CD8-positive, alpha-beta memory T cell (primary cell): ENCODE measurements at regions not wholly inside any gene's neighbourhood (a gene's known extent, or its start where the extent isn't known, plus 50 kb on each side); places are given as distances from the start of the nearest gene placed in this dataset.
"Not testable (repeated sequence)": the region's sequence is repeated elsewhere in the genome, so short reads cannot be mapped to it uniquely, and the experiment has no call there.

ENCODE experiments used
- CTCF ChIA-PET: fragments of 350-600 bp; sonication (Branson Sonifier 250); formaldehyde crosslinking; loops from one replicate; lab custom pipeline; 2021; ENCODE audit warnings: antibody characterized with exemption; lab: Charles Lee
- POLR2A ChIA-PET: fragments of 350-600 bp; sonication (Branson Sonifier 250); formaldehyde crosslinking; loops from one replicate; lab custom pipeline; 2021; ENCODE audit warnings: antibody characterized with exemption; lab: Charles Lee
- DNase-seq, 5 donors: peaks; one replicate each; pipeline versions ENCODE4 v3.0.0 to v3.0.0-alpha.2; 2020 to 2022; ENCODE audit warnings: mixed read lengths in 1 of 5
- H3K27ac ChIP-seq: one replicate; pipeline ENCODE4 v1.7.0; 2013; ENCODE audit warnings: low read depth, mild to moderate bottlenecking, low read length, moderate library complexity
- H3K27me3 ChIP-seq: 2 replicates; pipeline ENCODE4 v1.7.0; 2013; ENCODE audit warnings: low read length, mild to moderate bottlenecking; ENCODE audit not compliant: insufficient read depth, poor library complexity, severe bottlenecking
- H3K36me3 ChIP-seq: 2 replicates; pipeline ENCODE4 v1.7.0; 2013; ENCODE audit warnings: mild to moderate bottlenecking, low read length, moderate library complexity; ENCODE audit not compliant: insufficient read depth
- H3K4me1 ChIP-seq: 2 replicates; pipeline ENCODE4 v1.7.0; 2013; ENCODE audit warnings: mild to moderate bottlenecking, low read length, moderate library complexity; ENCODE audit not compliant: insufficient read depth
- H3K4me3 ChIP-seq: 2 replicates; pipeline ENCODE4 v1.7.0; 2013; ENCODE audit warnings: mild to moderate bottlenecking, low read length
- H3K9me3 ChIP-seq: 2 replicates; pipeline ENCODE4 v1.7.0; 2013; ENCODE audit warnings: mild to moderate bottlenecking, low read length
- H3K27ac Mint-ChIP-seq, 8 donors: one replicate each; pipeline ENCODE4 v1.8.0; 2020 to 2021; ENCODE audit warnings: mixed read lengths in 8 of 8, mild to moderate bottlenecking in 6 of 8, inconsistent platforms in 3 of 8, moderate library complexity in 3 of 8
- H3K27me3 Mint-ChIP-seq, 2 donors: one replicate each; pipeline ENCODE4 v1.8.0; 2020 to 2021; ENCODE audit warnings: mixed read lengths in 2 of 2, mild to moderate bottlenecking in 1 of 2, moderate library complexity in 1 of 2
- H3K36me3 Mint-ChIP-seq, 3 donors: one replicate each; pipeline ENCODE4 v1.8.0; 2020 to 2021; ENCODE audit warnings: mixed read lengths in 3 of 3, inconsistent platforms in 1 of 3, mild to moderate bottlenecking in 1 of 3
- H3K4me1 Mint-ChIP-seq, 3 donors: one replicate each; pipeline ENCODE4 v1.8.0; 2020 to 2021; ENCODE audit warnings: mixed read lengths in 3 of 3, inconsistent platforms in 1 of 3, mild to moderate bottlenecking in 1 of 3
- H3K4me3 Mint-ChIP-seq, 7 donors: one replicate each; pipeline ENCODE4 v1.8.0; 2020 to 2021; ENCODE audit warnings: mixed read lengths in 7 of 7, mild to moderate bottlenecking in 6 of 7, moderate library complexity in 4 of 7, inconsistent platforms in 2 of 7
- H3K9me3 Mint-ChIP-seq, 5 donors: one replicate each; pipeline ENCODE4 v1.8.0; 2020 to 2022; ENCODE audit warnings: mixed read lengths in 5 of 5, mild to moderate bottlenecking in 3 of 5, moderate library complexity in 2 of 5, inconsistent platforms in 1 of 5

- H3K27ac ChIP-seq: no peak overlapping the region
- H3K36me3 Mint-ChIP-seq: no peaks in the 10 kb centered on the region
- DNase-seq: no peak
- no peaks in the 10 kb centered on the region for H3K9me3 ChIP-seq
- H3K9me3 Mint-ChIP-seq: peaks cover 23 to 26% (median 24%) of the 10 kb centered on the region in 5 donors
- H3K4me3 Mint-ChIP-seq: no peak overlapping the region
- H3K27me3 ChIP-seq: no peaks in the 10 kb centered on the region
- H3K27ac Mint-ChIP-seq: no peak overlapping the region
- no peak overlapping the region for H3K4me3 ChIP-seq
- no peaks in the 10 kb centered on the region for H3K4me1 Mint-ChIP-seq
- no peaks in the 10 kb centered on the region for H3K36me3 ChIP-seq
- no peaks in the 10 kb centered on the region for H3K4me1 ChIP-seq
- ChIA-PET CTCF (no interaction called here), POLR2A (no interaction called here)
- H3K27me3 Mint-ChIP-seq: no peaks in the 10 kb centered on the region
Observed at GRCh38 chr7:46264646-46265045, 343.6 kb upstream of the IGFBP3 start.

- H3K4me3 Mint-ChIP-seq, CTCF ChIA-PET, POLR2A ChIA-PET: not testable (repeated sequence)
Observed at GRCh38 chr7:46261638-46262037, 340.6 kb upstream of the IGFBP3 start.

GRCh38 chr7:46259947-46260346 is 338.9 kb upstream of the IGFBP3 start:
- Mint-ChIP-seq H3K9me3 (peaks cover 23 to 25% (median 24%) of the 10 kb centered on the region in 5 donors), H3K27ac (no peak overlapping the region), H3K4me3 (no peak overlapping the region), H3K27me3 (no peaks in the 10 kb centered on the region), H3K4me1 (no peaks in the 10 kb centered on the region), H3K36me3 (no peaks in the 10 kb centered on the region)
- CTCF ChIA-PET: no interaction called here
- no peaks in the 10 kb centered on the region for H3K36me3 ChIP-seq
- no peak overlapping the region for H3K4me3 ChIP-seq
- POLR2A ChIA-PET: no interaction called here
- H3K27me3 ChIP-seq: no peaks in the 10 kb centered on the region
- H3K9me3 ChIP-seq: no peaks in the 10 kb centered on the region
- DNase-seq: no peak
- no peak overlapping the region for H3K27ac ChIP-seq
- no peaks in the 10 kb centered on the region for H3K4me1 ChIP-seq

More at GRCh38 chr7:46261638-46262037, 340.6 kb upstream of the IGFBP3 start:
- H3K4me1 ChIP-seq, H3K27ac ChIP-seq, H3K4me1 Mint-ChIP-seq, H3K36me3 Mint-ChIP-seq, DNase-seq, H3K27me3 ChIP-seq, H3K4me3 ChIP-seq, H3K27ac Mint-ChIP-seq, H3K27me3 Mint-ChIP-seq, H3K9me3 ChIP-seq, H3K36me3 ChIP-seq: not testable (repeated sequence)
- peaks cover 24 to 26% (median 25%) of the 10 kb centered on the region in 5 donors for H3K9me3 Mint-ChIP-seq

- CTCF ChIA-PET: no interaction called here
- H3K9me3 ChIP-seq: no peaks in the 10 kb centered on the region
- Mint-ChIP-seq H3K4me3 (no peak overlapping the region), H3K4me1 (no peaks in the 10 kb centered on the region), H3K27me3 (no peaks in the 10 kb centered on the region), H3K27ac (no peak overlapping the region), H3K36me3 (peaks cover 0 to 2% (median 0%) of the 10 kb centered on the region in 3 donors), H3K9me3 (peaks cover 17 to 28% (median 22%) of the 10 kb centered on the region in 5 donors)
- no peak overlapping the region for H3K27ac ChIP-seq
- POLR2A ChIA-PET: no interaction called here
- no peak overlapping the region for H3K4me3 ChIP-seq
- H3K36me3 ChIP-seq: no peaks in the 10 kb centered on the region
- no peaks in the 10 kb centered on the region for H3K4me1 ChIP-seq
- no peak for DNase-seq
- no peaks in the 10 kb centered on the region for H3K27me3 ChIP-seq
Observed at GRCh38 chr7:46257761-46258448, 336.8 kb upstream of the IGFBP3 start.

- H3K36me3 ChIP-seq: no peaks in the 10 kb centered on the region
- H3K4me3 Mint-ChIP-seq: no peak overlapping the region
- no peaks in the 10 kb centered on the region for H3K9me3 ChIP-seq
- H3K27me3 Mint-ChIP-seq: no peaks in the 10 kb centered on the region
- H3K9me3 Mint-ChIP-seq: peaks cover 16 to 24% (median 20%) of the 10 kb centered on the region in 5 donors
- H3K27ac Mint-ChIP-seq: no peak overlapping the region
- H3K4me1 ChIP-seq: no peaks in the 10 kb centered on the region
- CTCF ChIA-PET: no interaction called here
- no peaks in the 10 kb centered on the region for H3K27me3 ChIP-seq
- peaks cover 0 to 2% (median 0%) of the 10 kb centered on the region in 3 donors for H3K36me3 Mint-ChIP-seq
- no peak overlapping the region for H3K27ac ChIP-seq
- DNase-seq: no peak
- H3K4me3 ChIP-seq: no peak overlapping the region
- no peaks in the 10 kb centered on the region for H3K4me1 Mint-ChIP-seq
- POLR2A ChIA-PET: no interaction called here
Observed at GRCh38 chr7:46256870-46257661, 336.0 kb upstream of the IGFBP3 start.

- H3K4me1 Mint-ChIP-seq: no peaks in the 10 kb centered on the region
- no peaks in the 10 kb centered on the region for H3K27me3 ChIP-seq
- H3K4me3 Mint-ChIP-seq: no peak overlapping the region
- no peak overlapping the region for H3K27ac ChIP-seq
- ChIA-PET CTCF (no interaction called here), POLR2A (no interaction called here)
- no peak overlapping the region for H3K27ac Mint-ChIP-seq
- no peaks in the 10 kb centered on the region for H3K36me3 ChIP-seq
- H3K36me3 Mint-ChIP-seq: peaks cover 0 to 2% (median 0%) of the 10 kb centered on the region in 3 donors
- H3K27me3 Mint-ChIP-seq: no peaks in the 10 kb centered on the region
- DNase-seq: no peak
- H3K9me3 Mint-ChIP-seq: peaks cover under 1 to 11% (median 4%) of the 10 kb centered on the region in 5 donors
- H3K9me3 ChIP-seq: no peaks in the 10 kb centered on the region
- H3K4me3 ChIP-seq: no peak overlapping the region
- H3K4me1 ChIP-seq: no peaks in the 10 kb centered on the region
Observed at GRCh38 chr7:46253520-46253919, 332.4 kb upstream of the IGFBP3 start.

- H3K27ac Mint-ChIP-seq: no peak overlapping the region
- peaks cover 5 to 12% (median 6%) of the 10 kb centered on the region in 5 donors for H3K9me3 Mint-ChIP-seq
- Histone ChIP-seq H3K27me3 (no peaks in the 10 kb centered on the region), H3K4me3 (no peak overlapping the region), H3K4me1 (no peaks in the 10 kb centered on the region), H3K27ac (no peak overlapping the region), H3K36me3 (no peaks in the 10 kb centered on the region), H3K9me3 (no peaks in the 10 kb centered on the region)
- peaks cover 0 to 1% of the 10 kb centered on the region in 2 donors for H3K27me3 Mint-ChIP-seq
- ChIA-PET POLR2A (no interaction called here), CTCF (no interaction called here)
- no peaks in the 10 kb centered on the region for H3K4me1 Mint-ChIP-seq
- no peaks in the 10 kb centered on the region for H3K36me3 Mint-ChIP-seq
- DNase-seq: no peak
- no peak overlapping the region for H3K4me3 Mint-ChIP-seq
Observed at GRCh38 chr7:46247664-46248063, 326.6 kb upstream of the IGFBP3 start.

GRCh38 chr7:46245586-46246111 is 324.6 kb upstream of the IGFBP3 start:
- Mint-ChIP-seq H3K36me3 (no peaks in the 10 kb centered on the region), H3K4me3 (no peak overlapping the region), H3K27ac (no peak overlapping the region), H3K27me3 (peaks cover 0 to 1% of the 10 kb centered on the region in 2 donors), H3K9me3 (peaks cover 2 to 11% (median 5%) of the 10 kb centered on the region in 5 donors), H3K4me1 (no peaks in the 10 kb centered on the region)
- Histone ChIP-seq H3K36me3 (no peaks in the 10 kb centered on the region), H3K9me3 (no peaks in the 10 kb centered on the region), H3K27me3 (no peaks in the 10 kb centered on the region), H3K4me1 (no peaks in the 10 kb centered on the region), H3K27ac (no peak overlapping the region), H3K4me3 (no peak overlapping the region)
- no peak for DNase-seq
- CTCF ChIA-PET: no interaction called here
- POLR2A ChIA-PET: no interaction called here
